ENCODE measurements at regions not wholly inside any gene's neighbourhood (a gene's known extent, or its start where the extent isn't known, plus 50 kb on each side); places are given as distances from the start of the nearest gene placed in this dataset.

GRCh38 chr3:90055666-90056065, 948.2 kb downstream of the EPHA3 start:
- Histone ChIP-seq H3K36me3 (no peaks in the 10 kb centered on the region), H3K27ac (no peak overlapping the region), H3K4me1 (no peaks in the 10 kb centered on the region), H3K27me3 (no peaks in the 10 kb centered on the region), H3K4me3 (no peak overlapping the region), H2AFZ (replicated peaks) (no peak overlapping the region), H3K79me2 (ENCODE audit: low read depth) (no peaks in the 10 kb centered on the region), H3F3A (ENCODE audit: low read depth) (no peaks in the 10 kb centered on the region), H3K9ac (no peak overlapping the region), H4K20me1 (ENCODE audit: low read depth) (no peaks in the 10 kb centered on the region), H3K9me3 (ENCODE audit: low read depth) (no peaks in the 10 kb centered on the region), H3K4me2 (no peak overlapping the region)
- no peak for DNase-seq (ENCODE audit: low spot score)
- TF ChIP-seq EZH2 (IDR thresholded peaks at IDR 0.05) = no peak
- no peak for TF ChIP-seq CTCF (IDR thresholded peaks at IDR 0.05)
- no peak for TF ChIP-seq EZH2phosphoT487 (IDR thresholded peaks at IDR 0.05)
- H3K27ac Mint-ChIP-seq = no peak overlapping the region
- H3K4me1 Mint-ChIP-seq = peaks cover 7% of the 10 kb centered on the region
- H3K4me3 Mint-ChIP-seq = no peak overlapping the region
- no peaks in the 10 kb centered on the region for H3K36me3 Mint-ChIP-seq
- no peaks in the 10 kb centered on the region for H3K27me3 Mint-ChIP-seq (ENCODE audit: insufficient read depth, low read depth)
- no peaks in the 10 kb centered on the region for H3K9me3 Mint-ChIP-seq

DNA sequence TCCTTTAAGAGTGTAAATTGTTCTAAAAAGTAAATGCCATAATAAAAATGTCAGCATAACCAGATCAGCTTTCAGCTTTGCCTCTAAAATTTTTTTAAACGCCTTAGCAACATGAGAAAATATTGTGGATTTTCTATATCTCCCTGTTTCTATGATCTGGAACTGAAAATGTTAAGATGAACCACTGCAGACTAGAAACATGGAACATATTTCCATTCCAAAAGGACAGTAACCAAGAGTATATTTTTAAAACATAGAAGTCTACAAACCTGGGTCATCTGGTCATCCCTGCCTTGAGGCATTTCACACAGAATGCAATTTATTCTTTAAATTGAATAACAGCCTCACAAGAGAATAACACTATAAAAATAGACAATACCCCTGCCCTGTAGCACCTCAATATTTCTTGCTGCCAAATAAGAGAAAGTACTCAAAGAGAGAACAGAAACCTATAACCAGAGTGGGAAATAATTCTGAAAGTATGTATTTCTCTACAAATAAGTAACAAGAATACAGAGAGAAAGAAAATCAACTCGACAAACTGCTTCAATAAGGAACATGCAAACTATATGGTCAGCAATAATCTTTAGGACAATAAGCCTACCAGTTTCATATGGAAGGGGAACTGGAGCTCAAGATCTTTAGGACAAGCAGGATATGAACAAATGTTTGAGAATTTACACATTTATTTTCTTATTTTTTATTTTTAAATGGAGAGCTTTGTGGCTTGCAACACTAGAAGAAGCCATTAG, 949.0 kb downstream of the EPHA3 start:
- Histone ChIP-seq H3F3A (ENCODE audit: low read depth) (no peaks in the 10 kb centered on the region), H4K20me1 (ENCODE audit: low read depth) (no peaks in the 10 kb centered on the region), H3K4me3 (no peak overlapping the region), H3K27ac (no peak overlapping the region), H3K36me3 (no peaks in the 10 kb centered on the region), H3K4me1 (no peaks in the 10 kb centered on the region), H3K9ac (no peak overlapping the region), H3K79me2 (ENCODE audit: low read depth) (no peaks in the 10 kb centered on the region), H3K27me3 (no peaks in the 10 kb centered on the region), H2AFZ (replicated peaks) (no peak overlapping the region), H3K9me3 (ENCODE audit: low read depth) (no peaks in the 10 kb centered on the region), H3K4me2 (no peak overlapping the region)
- TF ChIP-seq EZH2phosphoT487 (IDR thresholded peaks at IDR 0.05) = no peak
- no peak for TF ChIP-seq EZH2 (IDR thresholded peaks at IDR 0.05)
- TF ChIP-seq CTCF (IDR thresholded peaks at IDR 0.05) = no peak
- Mint-ChIP-seq H3K36me3 (no peaks in the 10 kb centered on the region), H3K4me3 (no peak overlapping the region), H3K4me1 (peaks cover 8% of the 10 kb centered on the region), H3K9me3 (no peaks in the 10 kb centered on the region), H3K27ac (no peak overlapping the region), H3K27me3 (ENCODE audit: insufficient read depth, low read depth) (no peaks in the 10 kb centered on the region)
- no peak for DNase-seq (ENCODE audit: low spot score)

DNA sequence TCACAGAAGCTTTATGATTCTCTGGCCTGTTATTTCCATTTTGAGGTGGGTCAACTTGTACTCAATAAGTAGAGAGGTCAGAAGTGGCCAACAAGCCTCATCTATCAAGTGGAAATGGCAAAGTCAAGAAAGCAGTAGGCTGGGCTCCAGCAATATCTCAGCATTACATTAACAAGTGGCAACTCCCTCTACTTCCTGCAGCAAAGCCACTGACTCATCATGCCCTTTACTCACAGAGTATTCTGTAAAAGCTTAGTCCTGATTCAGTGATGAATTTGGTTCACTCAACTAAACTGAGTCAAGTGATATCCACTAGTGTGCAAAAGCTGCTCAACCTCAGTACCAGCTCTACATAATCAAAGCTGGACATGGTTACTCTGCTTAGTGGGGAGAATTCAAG, 954.6 kb downstream of the EPHA3 start:
- no peaks in the 10 kb centered on the region for H4K20me1 ChIP-seq (ENCODE audit: low read depth)
- H3K4me3 ChIP-seq = no peak overlapping the region
- no peak for DNase-seq (ENCODE audit: low spot score)
- TF ChIP-seq CTCF (IDR thresholded peaks at IDR 0.05) (no peak), EZH2phosphoT487 (IDR thresholded peaks at IDR 0.05) (no peak), EZH2 (IDR thresholded peaks at IDR 0.05) (no peak)
- Mint-ChIP-seq H3K36me3 (no peaks in the 10 kb centered on the region), H3K27ac (no peak overlapping the region), H3K27me3 (ENCODE audit: insufficient read depth, low read depth) (no peaks in the 10 kb centered on the region), H3K4me1 (peaks cover 2% of the 10 kb centered on the region), H3K4me3 (no peak overlapping the region), H3K9me3 (peaks cover 2% of the 10 kb centered on the region)
- no peaks in the 10 kb centered on the region for H3K9me3 ChIP-seq (ENCODE audit: low read depth)
- no peak overlapping the region for H3K4me2 ChIP-seq
- no peaks in the 10 kb centered on the region for H3K27me3 ChIP-seq
- H3F3A ChIP-seq (ENCODE audit: low read depth) = no peaks in the 10 kb centered on the region
- H2AFZ ChIP-seq (replicated peaks) = no peak overlapping the region
- H3K36me3 ChIP-seq = no peaks in the 10 kb centered on the region
- H3K79me2 ChIP-seq (ENCODE audit: low read depth) = no peaks in the 10 kb centered on the region
- no peak overlapping the region for H3K9ac ChIP-seq
- H3K27ac ChIP-seq = no peak overlapping the region
- no peaks in the 10 kb centered on the region for H3K4me1 ChIP-seq

All from neural progenitor cell (in vitro differentiated cells).